HFF-Myc (cell line): ENCODE measurements at regions not wholly inside any gene's neighbourhood (a gene's known extent, or its start where the extent isn't known, plus 50 kb on each side); places are given as distances from the start of the nearest gene placed in this dataset.
"Not testable (repeated sequence)": the region's sequence is repeated elsewhere in the genome, so short reads cannot be mapped to it uniquely, and the experiment has no call there.

ENCODE experiments used
- DNase-seq: peaks from one replicate; pipeline ENCODE4 v3.0.0-alpha.2; 2011; ENCODE audit warnings: low read depth; ENCODE audit errors: extremely low read depth
- H3K4me3 ChIP-seq: replicated peaks from 2 replicates; pipeline ENCODE4 v1.5.1; 2011; ENCODE audit warnings: low read depth, mild to moderate bottlenecking, control low read depth, low read length
- CTCF ChIP-seq: IDR thresholded peaks from 2 replicates; pipeline ENCODE4 v1.5.1; 2012; ENCODE audit warnings: mild to moderate bottlenecking, low read depth, low read length, control low read depth; ENCODE audit errors: missing control alignments

DNA sequence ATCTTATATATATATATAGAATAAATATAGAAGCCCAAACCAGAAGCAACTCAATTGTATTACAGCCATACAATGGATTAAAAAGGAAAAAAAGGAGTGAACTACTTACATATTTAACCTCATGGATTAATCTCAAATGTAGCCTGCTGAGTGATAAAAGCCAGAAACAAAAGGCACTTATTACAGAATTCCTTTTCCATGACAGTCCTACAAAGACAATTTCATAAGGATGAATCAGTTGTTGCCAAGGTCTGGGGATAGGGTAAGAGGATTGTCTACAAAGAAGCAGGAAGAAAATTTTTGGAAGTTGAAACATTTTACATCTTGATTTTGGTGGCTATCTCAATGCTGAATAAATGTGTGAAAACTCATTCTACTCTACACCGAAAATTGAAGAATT is 103.9 kb upstream of the DCC start:
- no peak for TF ChIP-seq CTCF
- H3K4me3 ChIP-seq, result no peak overlapping the region
- no peak for DNase-seq

- DNase-seq, result no peak
- TF ChIP-seq CTCF, result no peak
- H3K4me3 ChIP-seq, result no peak overlapping the region
These were observed 102.4 kb upstream of the DCC start for GRCh38 chr18:52237551-52237950.

DNA sequence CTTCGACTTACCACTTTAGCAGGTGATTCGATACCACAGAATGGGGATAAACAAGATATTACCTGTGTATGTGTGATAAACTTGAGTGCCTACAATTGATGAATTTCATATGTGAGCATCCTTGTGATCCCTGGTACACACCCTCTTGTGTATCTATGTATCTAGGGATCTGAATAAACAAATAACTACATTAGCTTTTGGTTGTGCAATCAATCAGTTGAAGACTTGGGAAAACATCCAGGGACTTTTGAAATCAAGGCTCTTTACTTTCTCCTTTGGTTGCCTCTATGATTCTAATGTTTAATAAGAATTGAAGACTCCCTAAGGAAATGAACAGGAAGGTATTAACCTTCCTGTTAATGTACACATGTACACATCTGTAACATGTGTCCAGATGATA is 97.3 kb upstream of the DCC start:
- no peak overlapping the region for H3K4me3 ChIP-seq
- no peak for DNase-seq
- TF ChIP-seq CTCF, result no peak

GRCh38 chr18:52244658-52245057 is 95.3 kb upstream of the DCC start:
- no peak for TF ChIP-seq CTCF
- H3K4me3 ChIP-seq, result no peak overlapping the region
- DNase-seq, result no peak

DNA sequence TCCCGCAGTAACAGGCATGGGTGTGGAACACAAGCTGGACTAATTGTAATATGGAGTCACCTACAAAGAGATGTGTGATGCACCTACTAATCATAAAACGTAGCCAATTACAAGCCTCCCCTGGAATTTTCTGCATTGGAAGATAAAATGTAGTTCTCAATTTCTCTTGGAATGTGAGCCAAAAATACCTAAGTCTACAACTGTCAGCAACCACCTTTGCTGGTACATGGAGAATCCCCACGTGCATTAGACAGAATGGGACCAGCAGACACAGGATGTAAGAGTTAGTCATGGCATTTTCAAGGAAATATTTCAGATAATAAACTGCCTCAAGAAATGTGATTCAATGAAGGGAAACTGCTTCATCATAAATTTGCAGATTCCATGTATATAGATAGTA is 85.6 kb upstream of the DCC start:
- no peak for TF ChIP-seq CTCF
- no peak overlapping the region for H3K4me3 ChIP-seq
- no peak for DNase-seq

- not testable (repeated sequence) for H3K4me3 ChIP-seq
These were observed 82.6 kb upstream of the DCC start for GRCh38 chr18:52257417-52257816.

DNA sequence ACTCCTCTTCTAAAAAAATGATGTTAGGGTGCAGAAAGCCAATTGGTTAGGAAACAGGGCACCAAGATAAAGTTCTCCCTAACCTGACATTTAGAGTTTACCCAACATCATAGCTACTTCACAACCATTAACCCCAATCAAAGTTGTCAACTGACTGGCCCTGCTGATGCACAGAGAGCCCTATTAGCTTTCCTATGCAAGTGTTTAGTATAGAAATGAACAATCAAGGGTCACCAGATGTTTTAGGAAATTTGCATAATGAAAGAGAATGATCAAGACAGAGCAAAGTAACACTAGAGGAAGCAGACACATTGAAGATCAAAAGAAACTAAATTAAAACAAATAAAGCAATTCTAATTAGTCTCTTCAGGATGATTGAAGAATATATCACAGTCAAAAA is 64.2 kb upstream of the DCC start:
- no peak for DNase-seq
- no peak overlapping the region for H3K4me3 ChIP-seq
- no peak for TF ChIP-seq CTCF

More at GRCh38 chr18:52257417-52257816, 82.6 kb upstream of the DCC start:
- DNase-seq, result not testable (repeated sequence)
